ENCODE measurements at regions not wholly inside any gene's neighbourhood (a gene's known extent, or its start where the extent isn't known, plus 50 kb on each side); places are given as distances from the start of the nearest gene placed in this dataset.
"Not testable (repeated sequence)": the region's sequence is repeated elsewhere in the genome, so short reads cannot be mapped to it uniquely, and the experiment has no call there.

DNA sequence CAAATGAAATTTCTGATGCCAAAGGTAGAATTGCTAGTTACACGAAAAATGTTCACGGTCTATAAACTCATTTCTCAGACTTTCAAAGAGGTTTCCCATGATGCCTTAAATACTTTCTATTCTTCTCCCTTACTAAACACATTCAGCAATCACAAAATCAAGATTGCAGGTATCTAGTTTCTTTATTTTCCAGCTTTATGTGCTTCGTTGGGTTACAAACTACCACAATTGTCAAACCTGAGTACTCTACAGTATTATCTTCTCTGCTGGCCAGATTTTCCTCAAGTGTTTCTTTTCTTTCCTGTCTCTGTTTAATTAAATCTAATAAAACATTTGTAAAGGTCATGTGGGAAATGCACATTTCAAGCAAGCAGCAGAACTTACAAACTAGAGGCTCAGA is 201.8 kb upstream of the ZNF385D start:
- H3K4me1 Mint-ChIP-seq (ENCODE audit: low read depth, unreplicated experiment), result no peaks in the 10 kb centered on the region
- CTCF ChIA-PET, result no interaction called here
- no peak overlapping the region for H3K4me3 Mint-ChIP-seq (ENCODE audit: low read depth, unreplicated experiment)
- no peaks in the 10 kb centered on the region for H3K27me3 Mint-ChIP-seq (ENCODE audit: unreplicated experiment)
- TF ChIP-seq CTCF (IDR thresholded peaks at IDR 0.05; ENCODE audit: unreplicated experiment), result no peak
- intact Hi-C loops (cut with micrococcal nuclease; ENCODE audit: unreplicated experiment), result no loop called here
- no peak overlapping the region for H3K27ac Mint-ChIP-seq (ENCODE audit: unreplicated experiment)
- no peaks in the 10 kb centered on the region for H3K36me3 Mint-ChIP-seq (ENCODE audit: insufficient read depth, unreplicated experiment)
- H3K9me3 Mint-ChIP-seq (ENCODE audit: low read depth, unreplicated experiment), result no peaks in the 10 kb centered on the region
- no peak for DNase-seq
- BruUV-seq (replicated peaks), result no TSS peak

GRCh38 chr3:21954709-21955108 is 203.7 kb upstream of the ZNF385D start:
- H3K9me3 Mint-ChIP-seq (ENCODE audit: low read depth, unreplicated experiment), result no peaks in the 10 kb centered on the region
- no TSS peak for BruUV-seq (replicated peaks)
- H3K36me3 Mint-ChIP-seq (ENCODE audit: insufficient read depth, unreplicated experiment), result no peaks in the 10 kb centered on the region
- H3K27me3 Mint-ChIP-seq (ENCODE audit: unreplicated experiment), result no peaks in the 10 kb centered on the region
- no peak overlapping the region for H3K4me3 Mint-ChIP-seq (ENCODE audit: low read depth, unreplicated experiment)
- no peak for TF ChIP-seq CTCF (IDR thresholded peaks at IDR 0.05; ENCODE audit: unreplicated experiment)
- no peaks in the 10 kb centered on the region for H3K4me1 Mint-ChIP-seq (ENCODE audit: low read depth, unreplicated experiment)
- CTCF ChIA-PET, result no interaction called here
- no peak overlapping the region for H3K27ac Mint-ChIP-seq (ENCODE audit: unreplicated experiment)
- intact Hi-C loops (cut with micrococcal nuclease; ENCODE audit: unreplicated experiment), result no loop called here
- DNase-seq, result no peak

DNA sequence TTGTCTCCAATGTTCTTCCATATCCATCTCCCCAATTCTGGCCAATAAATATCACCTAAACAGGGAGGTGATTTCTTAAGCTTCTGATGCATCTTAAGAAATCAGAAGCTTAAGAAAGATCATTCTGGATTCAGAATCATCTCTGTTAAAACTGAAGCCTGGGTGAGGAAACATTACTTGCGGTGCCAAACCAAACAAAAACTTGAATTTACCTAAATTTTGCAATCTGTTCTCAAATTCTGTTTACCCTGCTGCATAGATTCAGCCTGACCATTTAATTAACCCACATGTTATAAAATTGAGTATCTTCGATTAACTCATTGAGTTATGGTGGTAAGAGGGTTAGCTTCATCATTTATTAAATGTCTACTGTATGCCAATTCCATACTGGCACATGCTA is 204.4 kb upstream of the ZNF385D start:
- CTCF ChIA-PET, result no interaction called here
- no peaks in the 10 kb centered on the region for H3K27me3 Mint-ChIP-seq (ENCODE audit: unreplicated experiment)
- intact Hi-C loops (cut with micrococcal nuclease; ENCODE audit: unreplicated experiment), result no loop called here
- no peak overlapping the region for H3K27ac Mint-ChIP-seq (ENCODE audit: unreplicated experiment)
- no peak overlapping the region for H3K4me3 Mint-ChIP-seq (ENCODE audit: low read depth, unreplicated experiment)
- TF ChIP-seq CTCF (IDR thresholded peaks at IDR 0.05; ENCODE audit: unreplicated experiment), result no peak
- no peaks in the 10 kb centered on the region for H3K4me1 Mint-ChIP-seq (ENCODE audit: low read depth, unreplicated experiment)
- H3K36me3 Mint-ChIP-seq (ENCODE audit: insufficient read depth, unreplicated experiment), result no peaks in the 10 kb centered on the region
- BruUV-seq (replicated peaks), result no TSS peak
- DNase-seq, result no peak
- no peaks in the 10 kb centered on the region for H3K9me3 Mint-ChIP-seq (ENCODE audit: low read depth, unreplicated experiment)

GRCh38 chr3:21960033-21960432 is 209.0 kb upstream of the ZNF385D start:
- CTCF ChIA-PET, result no interaction called here
- H3K4me3 Mint-ChIP-seq (ENCODE audit: low read depth, unreplicated experiment), result no peak overlapping the region
- TF ChIP-seq CTCF (IDR thresholded peaks at IDR 0.05; ENCODE audit: unreplicated experiment), result no peak
- intact Hi-C loops (cut with micrococcal nuclease; ENCODE audit: unreplicated experiment), result no loop called here
- H3K27ac Mint-ChIP-seq (ENCODE audit: unreplicated experiment), result no peak overlapping the region
- H3K9me3 Mint-ChIP-seq (ENCODE audit: low read depth, unreplicated experiment), result no peaks in the 10 kb centered on the region
- BruUV-seq (replicated peaks), result no TSS peak
- no peaks in the 10 kb centered on the region for H3K27me3 Mint-ChIP-seq (ENCODE audit: unreplicated experiment)
- DNase-seq, result no peak
- H3K4me1 Mint-ChIP-seq (ENCODE audit: low read depth, unreplicated experiment), result peaks cover 9% of the 10 kb centered on the region
- no peaks in the 10 kb centered on the region for H3K36me3 Mint-ChIP-seq (ENCODE audit: insufficient read depth, unreplicated experiment)

DNA sequence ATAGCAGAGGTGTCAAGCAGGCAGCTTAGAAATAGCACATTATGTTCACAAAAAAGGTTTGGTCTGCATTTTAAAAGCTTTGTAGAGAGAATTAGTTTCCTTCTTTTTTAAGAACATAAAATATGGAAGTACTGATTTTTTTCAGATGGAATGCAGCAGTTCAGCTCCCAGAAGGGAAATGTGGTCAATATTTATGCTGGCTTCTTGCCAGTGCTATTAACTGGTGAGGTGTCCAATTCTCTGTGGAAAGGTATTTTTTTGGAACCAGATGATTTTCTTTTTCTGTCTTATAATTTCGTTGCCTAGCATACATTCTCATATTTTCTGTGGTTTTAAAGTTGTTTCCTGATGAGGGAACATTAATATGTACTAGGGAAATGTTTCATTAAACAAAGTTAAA is 211.4 kb upstream of the ZNF385D start:
- no peak for TF ChIP-seq CTCF (IDR thresholded peaks at IDR 0.05; ENCODE audit: unreplicated experiment)
- Mint-ChIP-seq H3K9me3 (ENCODE audit: low read depth, unreplicated experiment) (no peaks in the 10 kb centered on the region), H3K27ac (ENCODE audit: unreplicated experiment) (no peak overlapping the region), H3K36me3 (ENCODE audit: insufficient read depth, unreplicated experiment) (no peaks in the 10 kb centered on the region), H3K4me1 (ENCODE audit: low read depth, unreplicated experiment) (peaks cover 9% of the 10 kb centered on the region), H3K4me3 (ENCODE audit: low read depth, unreplicated experiment) (no peak overlapping the region), H3K27me3 (ENCODE audit: unreplicated experiment) (no peaks in the 10 kb centered on the region)
- intact Hi-C loops (cut with micrococcal nuclease; ENCODE audit: unreplicated experiment), result no loop called here
- CTCF ChIA-PET, result no interaction called here
- BruUV-seq (replicated peaks), result no TSS peak
- peak; percentile 6 for DNase-seq

- H3K36me3 Mint-ChIP-seq (ENCODE audit: insufficient read depth, unreplicated experiment); CTCF ChIA-PET; H3K27ac Mint-ChIP-seq (ENCODE audit: unreplicated experiment); H3K9me3 Mint-ChIP-seq (ENCODE audit: low read depth, unreplicated experiment); H3K4me1 Mint-ChIP-seq (ENCODE audit: low read depth, unreplicated experiment); BruUV-seq (replicated peaks); H3K4me3 Mint-ChIP-seq (ENCODE audit: low read depth, unreplicated experiment); intact Hi-C loops (cut with micrococcal nuclease; ENCODE audit: unreplicated experiment); H3K27me3 Mint-ChIP-seq (ENCODE audit: unreplicated experiment); DNase-seq: not testable (repeated sequence)
Observed at GRCh38 chr3:21966457-21966856, 215.4 kb upstream of the ZNF385D start.

Measured in Calu3 (cell line).